NCI-H2227 treated with DMSO at 0.1 percent for 48 hours (cell line): ENCODE measurements at regions not wholly inside any gene's neighbourhood (a gene's known extent, or its start where the extent isn't known, plus 50 kb on each side); places are given as distances from the start of the nearest gene placed in this dataset.

Source experiments
- DNase-seq: peaks from one replicate; lab custom pipeline; 2025; lab: John Stamatoyannopoulos, UW

GRCh38 chr15:47405365-47406162 lies 311.7 kb upstream of the SEMA6D start:
- no peak for DNase-seq

- no peak for DNase-seq
Measured at GRCh38 chr15:47407692-47408091, 309.6 kb upstream of the SEMA6D start.

DNA sequence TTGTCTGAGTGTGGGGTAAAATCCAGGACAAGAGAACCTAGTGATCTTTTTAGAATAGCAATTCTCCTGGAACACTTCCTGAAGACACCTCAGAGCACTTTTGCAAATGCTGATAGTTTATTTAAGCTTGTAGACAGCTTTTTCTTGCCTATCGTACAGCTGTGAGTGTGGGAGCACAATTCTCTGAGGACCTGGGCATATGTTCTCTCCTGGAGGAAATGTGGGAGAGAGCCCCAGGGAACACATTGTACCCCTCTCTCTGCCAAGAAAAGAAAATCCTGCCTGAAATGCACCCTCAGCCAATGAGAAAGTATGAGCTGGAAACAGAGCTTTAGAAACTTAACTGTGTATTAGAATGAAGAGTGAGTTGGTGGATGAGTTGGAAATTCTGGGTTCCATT lies 308.3 kb upstream of the SEMA6D start:
- DNase-seq, result no peak

- DNase-seq, result no peak
Measured at GRCh38 chr15:47409600-47409999, 307.7 kb upstream of the SEMA6D start.

GRCh38 chr15:47410247-47410646 lies 307.1 kb upstream of the SEMA6D start:
- no peak for DNase-seq

- DNase-seq, result no peak
Measured at GRCh38 chr15:47411733-47412132, 305.6 kb upstream of the SEMA6D start.

DNA sequence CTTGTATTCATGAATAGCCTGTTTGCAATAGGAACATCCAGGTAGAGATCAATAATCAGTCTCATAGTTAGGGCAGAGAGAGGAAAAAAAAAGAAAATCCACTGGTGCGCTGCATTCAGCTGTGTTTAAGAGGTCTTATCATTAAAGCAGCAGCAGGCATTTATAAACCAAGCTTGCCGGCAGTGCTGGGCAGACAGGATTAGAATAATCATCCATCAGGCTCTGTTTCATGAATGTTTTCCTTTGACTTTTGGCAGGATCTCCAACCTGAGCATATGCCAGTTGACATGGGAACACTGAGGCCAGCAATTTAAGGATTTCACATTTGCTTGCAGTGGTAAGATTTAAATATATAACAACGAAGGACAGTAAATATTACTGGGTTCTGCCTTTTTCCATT lies 305.2 kb upstream of the SEMA6D start:
- DNase-seq, result peak; percentile 2

DNA sequence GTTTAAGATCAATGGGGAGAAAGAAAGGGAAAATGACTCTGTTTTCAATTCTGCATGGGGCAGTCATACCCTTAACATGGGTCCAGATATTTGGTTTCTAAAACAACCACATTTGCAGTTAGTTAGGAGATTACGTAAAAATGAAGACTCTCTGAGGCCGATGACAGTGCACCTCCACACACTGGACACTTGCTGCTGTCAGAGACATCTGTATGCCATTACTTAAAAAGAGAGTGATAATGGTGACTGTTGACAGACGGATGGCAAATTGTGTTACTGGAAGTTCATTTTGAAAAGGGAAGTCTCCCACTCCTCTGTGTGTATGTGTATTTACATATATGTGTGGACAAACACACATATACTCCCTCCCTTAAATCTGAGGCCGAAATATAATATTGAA lies 304.5 kb upstream of the SEMA6D start:
- DNase-seq, result no peak

- no peak for DNase-seq
Measured at GRCh38 chr15:47414207-47414606, 303.1 kb upstream of the SEMA6D start.

DNA sequence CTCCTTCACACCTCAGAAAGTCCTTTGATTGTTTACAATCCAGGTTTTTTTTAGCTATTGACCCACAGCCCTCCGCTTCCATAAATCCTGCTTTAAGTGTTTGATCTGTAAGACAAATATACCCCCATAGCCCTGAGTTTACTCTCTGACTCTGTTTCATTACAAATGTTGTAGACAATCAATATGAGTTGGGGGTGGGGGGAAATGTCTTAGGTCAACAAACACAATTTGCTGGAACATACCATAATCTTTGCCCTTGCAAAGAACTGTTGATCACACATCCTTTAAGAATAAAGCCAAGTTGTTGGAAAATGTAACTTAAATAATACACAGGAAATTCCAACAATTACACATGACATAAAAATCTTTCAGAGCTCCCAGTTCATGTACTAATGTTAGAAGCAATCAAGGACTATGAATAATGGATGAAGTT lies 301.8 kb upstream of the SEMA6D start:
- DNase-seq, result no peak

DNA sequence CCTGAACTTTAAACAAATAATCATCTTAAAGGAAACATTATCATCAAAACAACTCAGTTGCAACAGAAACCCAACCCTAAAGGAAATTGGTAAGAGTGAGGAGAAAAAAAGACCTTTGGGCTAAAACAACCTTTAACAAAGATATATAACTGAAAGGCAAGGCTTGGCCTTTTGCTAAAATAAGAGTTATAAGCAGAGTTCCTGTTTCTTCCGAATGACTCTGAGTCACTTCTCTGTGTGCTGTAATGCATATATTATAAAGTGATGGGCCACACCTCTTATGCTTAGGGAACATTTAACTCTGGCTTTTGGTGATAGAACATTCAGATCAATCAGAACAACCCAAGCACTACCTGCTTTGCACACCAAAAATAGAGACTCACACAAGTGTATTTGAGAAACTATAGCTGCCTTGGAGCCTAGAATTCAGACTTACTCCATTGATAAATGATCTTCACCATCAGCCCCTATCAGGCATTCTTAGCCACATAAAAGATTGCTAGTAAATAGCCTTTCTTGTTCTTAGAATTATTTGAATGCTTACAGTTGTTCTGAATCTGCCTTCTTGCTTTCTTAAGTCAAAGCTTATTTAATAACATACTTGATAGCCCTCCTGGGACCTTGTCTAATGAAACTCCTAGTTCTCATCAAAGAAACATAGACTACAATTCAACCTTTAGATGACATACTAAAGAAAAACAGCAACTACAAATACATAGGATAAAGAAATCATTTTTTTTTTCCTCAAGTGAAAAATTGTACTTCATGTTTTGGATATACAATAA lies 294.2 kb upstream of the SEMA6D start:
- no peak for DNase-seq

DNA sequence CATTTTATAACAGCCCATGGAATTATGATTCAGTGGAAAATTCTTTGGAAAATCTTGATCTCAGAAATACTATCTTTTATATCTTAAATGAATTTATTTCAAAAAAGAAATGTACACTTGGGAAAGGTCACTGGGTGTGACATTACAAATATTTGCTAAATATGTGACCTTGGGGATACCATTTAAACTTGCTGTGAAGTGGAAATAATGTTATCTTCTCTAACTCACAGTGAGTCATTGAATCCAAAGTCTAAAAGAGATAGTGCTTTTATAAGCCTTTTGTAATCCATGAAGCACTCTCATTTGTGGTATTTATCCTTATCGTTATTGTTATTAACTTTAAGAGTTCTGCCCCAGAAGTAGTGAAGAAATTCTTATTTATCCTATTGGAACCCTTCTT lies 289.8 kb upstream of the SEMA6D start:
- DNase-seq, result no peak

DNA sequence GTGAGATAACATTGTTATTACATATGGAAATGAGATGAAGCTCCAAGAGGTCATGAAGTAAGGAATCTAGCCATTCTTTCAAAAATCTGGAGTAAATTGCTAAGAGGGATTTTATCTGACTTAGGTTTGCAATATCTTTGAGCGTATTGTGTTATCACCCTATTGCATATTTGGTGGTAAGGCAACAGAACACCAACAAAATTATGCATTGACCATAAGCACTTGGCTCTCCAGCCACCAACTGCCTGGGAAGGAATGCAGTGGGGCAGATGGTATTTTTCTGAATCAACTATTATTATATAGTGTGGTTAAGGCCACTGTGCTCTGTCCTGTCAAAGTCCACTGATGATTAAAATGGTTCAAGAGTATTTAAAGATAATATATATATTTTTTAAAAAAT lies 287.9 kb upstream of the SEMA6D start:
- DNase-seq, result no peak

DNA sequence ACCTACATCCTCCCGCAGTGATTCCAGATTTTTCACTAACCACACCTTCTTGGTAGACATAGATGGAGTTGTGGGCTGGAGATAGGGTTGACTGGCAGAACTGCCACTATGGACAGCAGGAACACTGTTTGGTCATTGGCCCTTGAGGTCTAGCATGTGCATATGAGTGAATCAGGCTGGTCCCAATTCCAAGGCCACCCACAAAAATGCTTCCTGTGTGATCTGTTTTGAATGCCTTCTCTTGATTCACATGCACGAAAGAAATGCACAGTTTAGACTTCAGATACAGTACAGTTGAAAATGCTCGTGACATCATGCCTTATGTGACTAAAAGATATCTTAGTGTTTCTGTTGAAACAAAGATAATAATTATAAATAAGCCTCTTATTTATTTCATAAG lies 285.8 kb upstream of the SEMA6D start:
- DNase-seq, result no peak

- no peak for DNase-seq
Measured at GRCh38 chr15:47432826-47433225, 284.5 kb upstream of the SEMA6D start.

- no peak for DNase-seq
Measured at GRCh38 chr15:47434596-47434995, 282.7 kb upstream of the SEMA6D start.

GRCh38 chr15:47437491-47437890 lies 279.8 kb upstream of the SEMA6D start:
- no peak for DNase-seq

DNA sequence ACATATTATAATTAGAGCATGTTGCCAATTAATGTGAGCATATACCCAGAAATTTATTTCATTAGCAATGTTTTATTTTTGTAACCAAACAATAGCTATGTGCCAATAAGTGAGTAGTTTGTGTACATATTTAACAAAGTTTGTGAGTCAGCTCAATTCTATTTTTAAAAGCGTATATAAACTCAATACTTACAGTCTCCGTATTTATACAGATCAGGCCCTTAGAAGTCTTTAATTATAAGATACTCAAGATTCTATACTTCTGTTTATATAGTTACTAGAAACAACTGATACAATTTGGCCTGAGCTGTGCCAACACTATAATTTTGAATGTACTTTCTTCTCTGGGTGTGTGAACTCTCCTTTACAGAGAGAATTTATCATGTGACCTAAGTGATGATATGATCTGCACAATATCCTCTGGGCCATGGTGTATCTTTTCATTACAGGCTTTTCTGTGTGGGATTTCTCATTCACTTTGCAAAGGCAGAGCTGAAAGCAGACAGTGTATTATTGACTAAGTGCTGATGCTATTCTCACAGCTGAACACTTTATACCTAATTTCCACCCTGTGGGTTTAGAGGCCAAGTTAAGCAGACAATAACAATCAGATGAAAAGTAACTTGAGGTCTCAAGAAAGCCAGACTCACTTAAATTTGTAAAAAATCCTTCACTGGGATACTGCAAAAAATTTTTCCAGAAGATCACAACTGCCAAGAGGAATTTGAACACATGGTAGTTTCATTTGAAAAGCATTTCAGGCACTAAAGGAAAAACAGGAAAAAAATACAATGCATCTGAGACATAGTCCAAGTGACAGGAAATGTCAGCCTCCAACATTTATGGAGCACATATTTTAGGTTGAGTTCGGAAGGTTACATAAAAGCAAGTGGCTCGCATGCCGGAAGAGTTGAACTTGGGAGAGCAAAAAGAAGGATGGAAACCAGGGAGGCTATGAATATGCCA lies 277.9 kb upstream of the SEMA6D start:
- peak; percentile 54 for DNase-seq

GRCh38 chr15:47442371-47442770 lies 274.9 kb upstream of the SEMA6D start:
- DNase-seq, result no peak

DNA sequence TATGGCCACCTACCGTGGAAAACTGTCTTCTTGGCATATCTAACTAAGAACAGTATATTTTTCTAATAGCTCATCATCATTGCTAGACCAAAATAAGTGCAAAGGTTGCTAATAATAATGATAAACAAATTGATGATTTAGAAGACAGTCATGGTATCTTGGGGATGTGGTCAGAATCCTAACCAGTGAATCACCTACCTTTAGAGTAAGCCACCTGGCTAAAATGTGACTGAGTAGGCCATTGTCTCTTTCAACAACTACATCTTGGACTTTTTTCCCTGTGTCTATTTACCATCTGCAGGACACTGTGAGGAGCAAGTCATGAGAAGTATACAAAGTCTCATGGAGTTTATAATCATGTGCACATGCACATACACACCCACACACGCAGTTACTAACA lies 273.5 kb upstream of the SEMA6D start:
- DNase-seq, result no peak

- no peak for DNase-seq
Measured at GRCh38 chr15:47445723-47446392, 271.4 kb upstream of the SEMA6D start.
